ENCODE measurements at regions not wholly inside any gene's neighbourhood (a gene's known extent, or its start where the extent isn't known, plus 50 kb on each side); places are given as distances from the start of the nearest gene placed in this dataset.

GRCh38 chr1:42034426-42034825 is 115.7 kb upstream of the HIVEP3 start:
- no peak for DNase-seq
- 0 out of 2 replicates have a peak overlapping the region, but pooled peaks have one; percentile 91 for H2AFZ ChIP-seq (ENCODE audit: low read depth)
- no peaks in the 10 kb centered on the region for H3K9me3 ChIP-seq
- no peaks in the 10 kb centered on the region for H4K20me1 ChIP-seq (ENCODE audit: insufficient read depth)
- ChIA-PET CTCF (interaction anchor here (0.6 to 2.1 kb wide), 14 partner anchors 10 to 517 kb away, joined by 3 to 7 read pairs (median 4); partner anchors contain the start of gene HIVEP3), POLR2A (no interaction called here)
- H3K4me3 ChIP-seq (ENCODE audit: low read depth in 2 of 2, low read length in 1 of 2), result peak overlapping the region; percentile 95 to 100; a peak in 3 of 4 replicates
- no peaks in the 10 kb centered on the region for H3F3A ChIP-seq (replicated peaks; ENCODE audit: insufficient read depth)
- H3K27ac ChIP-seq (ENCODE audit: low read depth in 2 of 2, low read length in 1 of 2), result no peak overlapping the region
- peak overlapping the region; percentile 86 for H3K4me2 ChIP-seq
- peaks cover 0 to 9% of the 10 kb centered on the region in 2 experiments; a peak in 2 of 4 replicates for H3K4me1 ChIP-seq (ENCODE audit: control insufficient read depth in 1 of 2, insufficient read depth in 2 of 2, low read depth in 1 of 2, low read length in 1 of 2)
- no peaks in the 10 kb centered on the region for H3K27me3 ChIP-seq (ENCODE audit: insufficient read depth)
- TF ChIP-seq RCOR1 (IDR thresholded peaks at IDR 0.05; ENCODE audit: low read length) (no peak), YY1 (IDR thresholded peaks at IDR 0.05; ENCODE audit: low read depth) (no peak), FOSL2 (IDR thresholded peaks at IDR 0.05; ENCODE audit: borderline replicate concordance, low read depth) (no peak), USF2 (IDR thresholded peaks at IDR 0.05; ENCODE audit: borderline replicate concordance, low read depth, low read length) (no peak), CTCF (IDR thresholded peaks at IDR 0.05) (no peak), RAD21 (IDR thresholded peaks at IDR 0.05; ENCODE audit: low read length) (no peak)
- WGBS (ENCODE audit: low lambda C conversion rate), result 87% methylated on average over 6 of the region's 6 CpGs
- H3K79me2 ChIP-seq (ENCODE audit: insufficient read depth), result peaks cover 28% of the 10 kb centered on the region; the same call in 1 of the 2 replicates
- H3K9me2 ChIP-seq, result no peaks in the 10 kb centered on the region
- H3K9ac ChIP-seq, result 0 out of 2 replicates have a peak overlapping the region, but pooled peaks have one; percentile 83
- H3K36me3 ChIP-seq (replicated peaks in 1 of 2; ENCODE audit: control insufficient read depth in 1 of 2, insufficient read depth in 2 of 2, low read length in 1 of 2), result no peaks in the 10 kb centered on the region

- Histone ChIP-seq H3K36me3 (replicated peaks in 1 of 2; ENCODE audit: control insufficient read depth in 1 of 2, insufficient read depth in 2 of 2, low read length in 1 of 2) (no peaks in the 10 kb centered on the region), H3F3A (replicated peaks; ENCODE audit: insufficient read depth) (no peaks in the 10 kb centered on the region), H3K9ac (no peak overlapping the region), H3K27me3 (ENCODE audit: insufficient read depth) (no peaks in the 10 kb centered on the region), H3K9me2 (no peaks in the 10 kb centered on the region), H3K27ac (ENCODE audit: low read depth in 2 of 2, low read length in 1 of 2) (no peak overlapping the region), H3K4me3 (ENCODE audit: low read depth in 2 of 2, low read length in 1 of 2) (no peak overlapping the region), H4K20me1 (ENCODE audit: insufficient read depth) (no peaks in the 10 kb centered on the region), H3K4me2 (peak overlapping the region; percentile 86; the same call in 1 of the 2 replicates), H3K79me2 (ENCODE audit: insufficient read depth) (peaks cover 33% of the 10 kb centered on the region; the same call in 1 of the 2 replicates), H2AFZ (ENCODE audit: low read depth) (no peak overlapping the region), H3K9me3 (no peaks in the 10 kb centered on the region), H3K4me1 (ENCODE audit: control insufficient read depth in 1 of 2, insufficient read depth in 2 of 2, low read depth in 1 of 2, low read length in 1 of 2) (peaks cover 0 to 9% of the 10 kb centered on the region in 2 experiments; a peak in 2 of 4 replicates)
- CTCF ChIA-PET, result interaction anchor here (0.7 to 2.1 kb wide), 4 partner anchors 115 to 460 kb away, joined by 3 to 7 read pairs (median 4); partner anchors contain the start of gene HIVEP3
- DNase-seq, result no peak
- 74% methylated on average over 1 of the region's 1 CpG for WGBS (ENCODE audit: low lambda C conversion rate)
- no peak for TF ChIP-seq GATA2 (CRISPR knock-in tag; IDR thresholded peaks at IDR 0.05)
- TF ChIP-seq TCF12 (IDR thresholded peaks at IDR 0.05), result no peak
- no peak for TF ChIP-seq PBX3 (IDR thresholded peaks at IDR 0.05)
- no peak for TF ChIP-seq FOXM1 (IDR thresholded peaks at IDR 0.05; ENCODE audit: low read depth)
- TF ChIP-seq JUND (IDR thresholded peaks at IDR 0.05), result no peak
- no peak for TF ChIP-seq GABPA (IDR thresholded peaks at IDR 0.05; ENCODE audit: low read depth)
- TF ChIP-seq EP300 (IDR thresholded peaks at IDR 0.05; ENCODE audit: borderline replicate concordance in 1 of 2, low read depth in 1 of 2, low read length in 1 of 2), result no peak
- no peak for TF ChIP-seq NRF1 (IDR thresholded peaks at IDR 0.05; ENCODE audit: low read depth, low read length)
- no peak for TF ChIP-seq FOSL2 (IDR thresholded peaks at IDR 0.05; ENCODE audit: borderline replicate concordance, low read depth)
- no peak for TF ChIP-seq TAF1 (IDR thresholded peaks at IDR 0.05; ENCODE audit: borderline replicate concordance, low read depth, low read length)
- TF ChIP-seq REST (IDR thresholded peaks at IDR 0.05; ENCODE audit: low read depth, low read length), result no peak
- no peak for TF ChIP-seq ZBTB33 (IDR thresholded peaks at IDR 0.05; ENCODE audit: borderline replicate concordance, low read depth)
- TF ChIP-seq RXRA (IDR thresholded peaks at IDR 0.05; ENCODE audit: borderline replicate concordance, low read depth), result no peak
- TF ChIP-seq RFX5 (IDR thresholded peaks at IDR 0.05; ENCODE audit: low read length), result no peak
- POLR2A ChIA-PET, result no interaction called here
Measured at GRCh38 chr1:42033629-42034028, 114.9 kb upstream of the HIVEP3 start.
